Stimulated activated CD8-positive, alpha-beta memory T cell treated with anti-CD3 and anti-CD28 coated beads, Interleukin-4, amount 100 ng/mL, for 4 hours (primary cell): ENCODE measurements at regions not wholly inside any gene's neighbourhood (a gene's known extent, or its start where the extent isn't known, plus 50 kb on each side); places are given as distances from the start of the nearest gene placed in this dataset.
"Not testable (repeated sequence)": the region's sequence is repeated elsewhere in the genome, so short reads cannot be mapped to it uniquely, and the experiment has no call there.

Source experiments
- DNase-seq, 2 donors: peaks; one replicate each; pipeline ENCODE4 v3.0.0-alpha.2; 2020; ENCODE audit warnings: low read depth in 2 of 2, low spot score in 1 of 2

- DNase-seq = no peak
Measured at GRCh38 chr13:48806522-48806921, 152.8 kb downstream of the CYSLTR2 start.

- DNase-seq = no peak
Measured at GRCh38 chr13:48808683-48809082, 155.0 kb downstream of the CYSLTR2 start.

- DNase-seq = no peak
Measured at GRCh38 chr13:48810013-48810412, 156.3 kb downstream of the CYSLTR2 start.

GRCh38 chr13:48813518-48813917 is 159.8 kb downstream of the CYSLTR2 start:
- DNase-seq = no peak

- no peak for DNase-seq
Measured at GRCh38 chr13:48816700-48817099, 159.0 kb upstream of the FNDC3A start.

GRCh38 chr13:48817166-48817802 is 158.4 kb upstream of the FNDC3A start:
- DNase-seq = no peak

- DNase-seq = no peak
Measured at GRCh38 chr13:48818495-48819356, 157.0 kb upstream of the FNDC3A start.

GRCh38 chr13:48819376-48819775 is 156.3 kb upstream of the FNDC3A start:
- DNase-seq = no peak

GRCh38 chr13:48819899-48820298 is 155.8 kb upstream of the FNDC3A start:
- no peak for DNase-seq

GRCh38 chr13:48823526-48823925 is 152.2 kb upstream of the FNDC3A start:
- not testable (repeated sequence) for DNase-seq

GRCh38 chr13:48826039-48826438 is 149.7 kb upstream of the FNDC3A start:
- DNase-seq = no peak

- not testable (repeated sequence) for DNase-seq
Measured at GRCh38 chr13:48826922-48827454, 148.7 kb upstream of the FNDC3A start.

GRCh38 chr13:48827709-48828108 is 148.0 kb upstream of the FNDC3A start:
- no peak for DNase-seq

- no peak for DNase-seq
Measured at GRCh38 chr13:48828962-48829411, 146.7 kb upstream of the FNDC3A start.

- no peak for DNase-seq
Measured at GRCh38 chr13:48829536-48829935, 146.2 kb upstream of the FNDC3A start.

GRCh38 chr13:48831248-48831647 is 144.5 kb upstream of the FNDC3A start:
- no peak for DNase-seq

- no peak for DNase-seq
Measured at GRCh38 chr13:48833412-48833811, 142.3 kb upstream of the FNDC3A start.

- DNase-seq = not testable (repeated sequence)
Measured at GRCh38 chr13:48835326-48835725, 140.4 kb upstream of the FNDC3A start.

GRCh38 chr13:48838193-48838973 is 137.3 kb upstream of the FNDC3A start:
- DNase-seq = no peak

- DNase-seq = no peak
Measured at GRCh38 chr13:48839171-48839570, 136.5 kb upstream of the FNDC3A start.

GRCh38 chr13:48840366-48840765 is 135.3 kb upstream of the FNDC3A start:
- no peak for DNase-seq
